ENCODE measurements at regions not wholly inside any gene's neighbourhood (a gene's known extent, or its start where the extent isn't known, plus 50 kb on each side); places are given as distances from the start of the nearest gene placed in this dataset.

DNA sequence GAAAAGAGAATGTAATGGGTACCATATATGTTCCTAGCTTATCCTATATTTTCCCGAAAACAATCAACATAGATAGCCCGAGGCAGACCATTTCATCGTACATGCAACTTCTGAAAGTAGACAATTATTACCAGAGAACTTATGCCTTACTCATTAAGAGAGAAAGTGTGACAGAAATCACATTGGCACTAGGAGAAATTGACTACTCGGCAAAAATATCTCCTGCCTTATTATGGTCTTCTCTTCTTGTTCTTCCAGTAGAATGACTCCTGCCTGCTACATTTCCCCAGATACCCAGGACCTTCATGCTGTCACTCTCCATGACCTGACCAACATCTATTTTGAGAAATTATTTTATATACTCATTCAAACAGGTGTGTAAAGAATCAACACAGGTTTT lies 1015.7 kb downstream of the TUSC7 start:
- in situ Hi-C loops (cut with MboI; ENCODE audit: low sequenced_read_pairs), result no loop called here

DNA sequence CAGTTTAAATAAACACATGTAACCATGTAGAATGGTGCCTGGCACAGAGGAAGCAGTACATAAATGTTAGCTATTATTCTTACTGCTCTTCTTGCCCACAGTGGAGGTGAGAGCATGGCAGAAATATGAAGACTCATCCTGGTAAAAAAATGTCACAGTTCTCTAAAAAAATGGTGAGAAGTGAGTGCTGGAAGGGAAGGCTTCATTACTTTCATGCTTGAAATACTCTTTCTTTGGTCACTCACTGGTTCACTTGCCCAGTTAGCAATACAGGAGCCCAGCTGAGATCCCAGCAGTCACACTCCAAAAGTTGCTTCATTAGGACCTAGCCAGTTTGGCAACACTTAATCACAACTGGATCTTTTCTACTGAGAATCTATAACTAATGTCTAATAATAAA lies 1017.2 kb downstream of the TUSC7 start:
- in situ Hi-C loops (cut with MboI; ENCODE audit: low sequenced_read_pairs), result no loop called here

DNA sequence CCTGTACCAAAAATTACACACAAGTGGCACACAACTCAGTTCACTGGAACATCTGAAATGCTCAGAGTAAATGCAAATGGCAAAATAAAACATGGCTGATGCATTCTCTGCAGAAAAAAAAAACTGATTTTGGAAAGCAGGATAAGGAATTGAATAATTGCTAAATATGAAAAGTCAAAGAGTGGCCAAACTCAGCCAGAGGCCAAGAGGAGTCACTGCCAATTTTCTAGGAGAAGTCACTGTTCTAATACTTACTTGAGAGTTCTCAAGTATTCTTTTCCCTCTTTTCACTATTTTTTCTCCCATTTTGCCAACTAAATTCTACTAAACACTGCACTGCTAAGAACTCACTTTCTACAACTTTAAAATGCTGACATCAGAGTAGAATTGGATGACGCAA lies 1018.6 kb downstream of the TUSC7 start:
- in situ Hi-C loops (cut with MboI; ENCODE audit: low sequenced_read_pairs), result no loop called here

DNA sequence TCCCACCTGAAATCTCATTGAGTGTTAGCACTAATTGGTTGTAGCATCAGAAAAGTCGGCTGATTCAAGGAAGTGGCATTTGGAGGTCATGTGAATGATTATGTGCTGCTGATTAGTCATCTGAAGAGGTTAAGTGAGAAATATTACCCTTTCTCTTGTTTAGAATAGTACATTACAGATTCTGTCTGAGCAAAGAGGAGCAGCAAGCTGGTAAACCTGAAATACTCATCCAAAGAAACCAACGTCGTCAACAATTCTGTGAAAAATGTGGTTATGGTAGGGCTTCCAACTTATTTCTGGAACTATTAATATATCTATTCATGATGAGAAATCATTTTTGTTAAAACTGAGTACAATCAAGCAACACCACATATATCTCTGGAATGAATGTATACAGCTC lies 1024.9 kb downstream of the TUSC7 start:
- in situ Hi-C loops (cut with MboI; ENCODE audit: low sequenced_read_pairs), result no loop called here

DNA sequence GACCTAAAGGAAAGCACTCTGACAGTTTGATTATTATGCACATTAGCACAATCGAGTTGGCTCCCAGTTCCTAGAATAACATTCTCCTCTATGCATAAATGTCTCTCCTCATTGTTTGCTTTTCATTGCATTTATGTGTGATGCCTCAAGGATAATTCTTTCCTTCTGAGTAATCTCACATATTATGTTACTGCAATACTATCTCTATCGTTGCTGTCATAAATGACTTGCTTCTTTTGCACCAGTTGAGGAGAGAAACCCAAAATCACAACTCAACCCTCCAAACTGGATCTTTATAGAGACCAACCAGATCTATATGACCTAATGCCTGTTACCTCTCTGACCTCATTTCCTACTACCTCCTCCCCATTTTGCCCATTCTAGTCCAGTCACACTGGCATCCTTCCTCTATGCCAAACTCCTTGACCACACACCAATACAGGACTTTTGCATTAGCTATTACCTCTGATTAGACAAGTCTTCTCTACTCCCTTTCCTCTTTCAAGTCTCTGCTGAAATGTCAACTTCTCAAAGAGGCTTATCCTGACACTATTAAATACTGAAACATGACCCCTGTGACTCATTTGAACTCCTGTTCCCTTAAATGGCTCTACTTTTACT lies 1026.0 kb downstream of the TUSC7 start:
- in situ Hi-C loops (cut with MboI; ENCODE audit: low sequenced_read_pairs), result no loop called here

DNA sequence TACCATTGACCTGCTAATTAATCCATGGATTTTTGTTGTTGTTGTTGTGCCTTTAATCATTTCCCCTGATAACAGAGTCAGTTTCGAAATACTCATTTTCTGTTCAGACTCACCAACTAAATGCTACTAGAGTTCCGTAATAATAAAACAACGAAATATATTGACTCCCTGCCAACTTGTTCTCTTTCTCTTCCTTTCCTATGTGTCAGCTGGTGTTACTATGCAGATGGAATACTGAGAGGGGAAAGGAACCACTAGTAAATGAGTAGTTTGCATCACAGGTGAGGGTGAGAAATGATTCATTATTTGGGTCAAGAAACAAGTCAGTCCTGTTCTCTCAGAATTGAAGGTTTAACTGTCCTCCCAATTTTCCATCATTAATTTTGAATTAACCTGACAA lies 1027.3 kb downstream of the TUSC7 start:
- in situ Hi-C loops (cut with MboI; ENCODE audit: low sequenced_read_pairs), result no loop called here

DNA sequence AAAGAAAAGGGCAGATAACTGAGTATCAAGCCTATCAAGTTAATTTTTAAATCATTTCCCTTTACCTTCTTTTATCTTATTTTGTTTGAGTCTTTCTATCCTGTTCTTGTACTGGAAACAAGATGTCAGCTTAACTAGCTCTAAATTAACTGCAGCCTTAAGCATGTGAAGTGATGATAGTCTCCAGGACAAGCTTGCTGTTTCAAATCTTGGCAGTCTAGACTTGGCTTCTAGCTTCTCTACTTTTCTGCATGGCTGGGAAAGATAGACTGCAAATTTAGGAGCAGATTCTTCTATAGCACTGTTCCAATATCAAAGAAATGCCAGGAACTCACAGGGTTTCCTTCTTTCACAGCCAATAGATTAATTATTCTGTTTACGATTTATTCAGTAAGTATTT lies 1034.4 kb downstream of the TUSC7 start:
- in situ Hi-C loops (cut with MboI; ENCODE audit: low sequenced_read_pairs), result no loop called here

DNA sequence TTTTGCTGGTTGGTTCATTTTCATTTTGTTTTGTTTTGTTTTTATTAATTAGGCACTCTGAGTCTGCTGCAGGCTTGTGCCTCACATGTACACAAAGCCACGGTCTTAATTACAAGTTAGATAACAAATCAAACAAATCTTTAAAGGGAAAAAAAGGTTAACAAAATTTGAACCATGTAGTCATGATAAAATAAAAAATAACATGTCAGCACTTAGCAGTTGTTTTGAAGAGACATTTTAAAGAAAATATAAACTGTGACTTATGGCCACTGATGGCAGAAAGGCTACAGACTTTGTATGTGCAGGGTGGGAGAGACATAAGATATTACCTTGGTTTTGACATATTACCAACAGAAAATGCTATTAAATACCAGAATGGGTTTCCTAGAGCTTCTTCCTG lies 1035.4 kb downstream of the TUSC7 start:
- in situ Hi-C loops (cut with MboI; ENCODE audit: low sequenced_read_pairs), result no loop called here

DNA sequence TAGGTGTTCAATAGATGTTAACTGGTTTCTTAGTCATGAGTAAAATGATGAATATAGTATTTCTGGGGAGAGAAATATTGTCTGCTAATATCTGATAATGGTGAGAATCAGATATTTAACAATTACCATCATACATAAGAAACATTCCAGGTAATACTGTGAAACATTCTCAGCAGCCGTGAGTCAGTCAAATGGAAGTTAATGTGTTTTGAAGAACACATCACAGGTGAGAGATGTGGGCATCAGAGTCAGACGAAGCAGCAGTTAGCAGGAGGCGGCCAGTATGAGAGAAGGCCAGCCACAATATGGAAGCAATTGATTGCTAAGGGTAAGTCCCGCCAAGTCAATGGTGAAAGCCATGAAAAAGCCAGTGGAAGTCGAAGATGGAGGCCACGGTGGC lies 1035.9 kb downstream of the TUSC7 start:
- in situ Hi-C loops (cut with MboI; ENCODE audit: low sequenced_read_pairs), result no loop called here

DNA sequence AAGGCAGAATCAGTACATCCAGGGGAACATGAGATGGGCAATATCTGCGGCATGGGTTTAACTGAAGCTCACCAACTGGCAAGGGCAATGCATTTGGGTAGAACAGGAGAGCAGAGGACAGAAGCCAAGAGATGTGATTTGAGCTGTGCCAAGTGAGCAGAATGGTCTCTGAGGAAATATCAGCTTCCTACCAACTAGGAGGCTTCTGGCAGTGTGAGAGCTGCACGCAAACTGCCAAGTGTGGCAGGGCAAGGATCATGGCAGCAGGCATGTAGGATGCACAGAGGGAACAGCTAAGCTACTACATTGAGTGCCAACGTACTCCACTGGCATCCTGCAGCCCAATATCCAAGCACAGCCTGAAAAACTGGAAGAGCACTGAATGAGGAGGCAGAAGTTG lies 1036.5 kb downstream of the TUSC7 start:
- in situ Hi-C loops (cut with MboI; ENCODE audit: low sequenced_read_pairs), result no loop called here

DNA sequence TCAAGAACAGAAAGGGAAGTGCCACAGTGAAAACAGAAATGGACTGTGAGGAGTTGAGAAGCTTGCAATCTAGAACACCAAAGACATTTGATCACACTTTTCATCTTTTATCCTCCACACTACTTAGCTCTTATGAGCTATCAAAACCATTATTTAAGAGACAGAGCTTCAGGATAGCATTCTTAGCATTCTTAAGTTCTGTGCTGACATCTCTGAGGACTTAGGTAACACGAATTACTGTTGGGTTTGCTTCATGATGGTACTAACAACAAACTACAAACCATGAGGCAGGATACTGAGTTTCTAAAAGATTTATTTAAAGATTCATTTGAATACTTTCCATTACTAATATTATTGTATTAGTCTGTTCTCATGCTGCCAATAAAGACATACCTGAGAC lies 1038.6 kb downstream of the TUSC7 start:
- in situ Hi-C loops (cut with MboI; ENCODE audit: low sequenced_read_pairs), result no loop called here

DNA sequence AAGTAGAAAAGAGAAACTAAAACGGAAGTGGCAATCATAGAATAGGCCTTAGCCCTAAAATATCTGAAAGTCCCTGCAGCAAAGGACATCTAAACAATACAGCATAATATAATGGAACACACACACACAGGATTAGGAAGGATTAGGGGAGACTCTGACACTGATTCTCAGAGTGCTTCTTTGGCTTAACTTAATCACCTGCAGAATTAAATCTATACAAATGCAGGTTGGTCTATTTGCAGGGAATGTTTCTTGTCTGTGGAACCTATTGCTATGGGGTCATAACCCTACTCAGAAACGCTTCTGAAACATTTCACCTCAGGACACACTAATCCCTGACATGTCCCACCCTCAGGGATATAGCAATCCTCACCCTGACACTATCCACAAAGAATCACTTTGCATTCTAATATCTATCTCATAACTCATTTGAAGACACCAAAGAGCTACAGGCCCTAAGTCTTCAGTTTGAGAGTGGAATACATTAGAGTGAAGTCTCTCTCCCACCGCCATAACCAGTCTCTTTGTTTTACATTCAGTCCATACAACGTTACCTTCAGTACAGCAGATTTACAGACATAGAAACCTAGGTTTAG lies 1041.2 kb downstream of the TUSC7 start:
- in situ Hi-C loops (cut with MboI; ENCODE audit: low sequenced_read_pairs), result no loop called here

DNA sequence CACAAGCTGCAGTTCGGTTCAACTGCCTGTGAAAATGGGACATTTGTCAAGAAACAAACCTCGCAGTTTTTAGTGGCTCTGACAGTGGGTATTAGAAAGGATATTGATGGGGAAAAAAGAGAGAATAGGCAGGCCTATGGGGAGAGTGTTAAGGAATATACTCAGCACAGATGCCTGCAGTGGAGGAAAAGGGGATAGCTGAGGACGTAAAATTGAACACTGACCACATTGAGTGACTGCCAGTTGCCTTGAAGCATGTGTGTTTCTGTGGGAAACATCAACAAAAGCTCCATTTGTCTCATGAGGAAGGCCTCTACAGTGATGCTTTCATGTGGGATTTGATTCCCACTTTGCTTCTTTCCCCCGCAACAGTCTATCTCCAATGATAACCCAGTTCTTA lies 1042.1 kb downstream of the TUSC7 start:
- in situ Hi-C loops (cut with MboI; ENCODE audit: low sequenced_read_pairs), result no loop called here

DNA sequence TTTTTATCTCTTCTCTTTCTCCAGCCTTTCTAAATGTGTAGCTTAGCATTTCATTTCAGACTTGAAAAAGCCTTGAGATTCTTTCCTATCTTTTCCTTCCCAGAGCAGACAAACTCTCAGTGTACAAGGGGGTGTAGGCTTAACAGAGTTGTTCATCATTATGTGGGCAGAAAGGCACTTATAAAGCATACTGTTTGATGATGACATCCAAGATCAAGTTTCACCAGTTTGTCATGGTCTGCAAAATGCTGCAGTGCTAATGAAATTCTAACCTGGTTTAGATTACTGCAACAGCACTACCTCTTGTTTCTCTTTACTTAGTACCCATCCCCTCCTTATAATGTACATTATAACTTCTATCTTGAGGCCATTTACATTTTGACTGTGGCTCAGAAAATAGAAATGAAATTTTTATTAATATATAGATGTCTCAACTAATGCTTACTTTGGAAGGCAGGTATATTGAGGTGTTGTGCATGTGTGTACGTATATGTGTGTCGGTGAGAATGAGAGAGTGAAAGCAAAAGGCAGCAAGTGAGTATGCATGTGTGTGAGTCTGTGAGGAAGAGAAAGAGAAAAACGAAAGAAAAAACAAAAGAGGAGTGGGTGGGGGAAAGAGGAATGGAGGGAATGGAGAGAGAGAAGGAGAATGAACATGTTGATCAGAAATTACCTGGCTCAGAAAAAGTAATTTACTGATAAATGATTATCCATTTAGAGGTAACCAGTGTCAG lies 1043.6 kb downstream of the TUSC7 start:
- in situ Hi-C loops (cut with MboI; ENCODE audit: low sequenced_read_pairs), result no loop called here

DNA sequence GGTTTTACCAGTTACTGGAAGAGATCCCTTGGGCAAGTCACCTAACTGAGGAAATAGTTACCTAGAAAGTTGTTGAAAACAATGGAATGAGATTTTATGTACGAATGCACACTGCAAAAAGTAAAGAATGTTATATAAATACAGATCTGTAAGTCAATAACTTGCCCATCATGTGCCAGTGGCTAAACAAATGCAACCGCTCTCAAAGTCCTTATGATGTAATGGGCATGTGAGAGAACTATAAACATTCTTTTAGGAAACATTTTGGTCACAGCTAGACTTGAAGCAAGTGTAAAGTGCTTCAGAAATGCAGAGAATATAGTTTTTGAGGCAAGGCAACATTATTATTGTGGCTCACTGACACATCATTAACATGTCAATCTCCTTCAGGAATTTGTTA lies 1044.5 kb downstream of the TUSC7 start:
- in situ Hi-C loops (cut with MboI; ENCODE audit: low sequenced_read_pairs), result no loop called here

DNA sequence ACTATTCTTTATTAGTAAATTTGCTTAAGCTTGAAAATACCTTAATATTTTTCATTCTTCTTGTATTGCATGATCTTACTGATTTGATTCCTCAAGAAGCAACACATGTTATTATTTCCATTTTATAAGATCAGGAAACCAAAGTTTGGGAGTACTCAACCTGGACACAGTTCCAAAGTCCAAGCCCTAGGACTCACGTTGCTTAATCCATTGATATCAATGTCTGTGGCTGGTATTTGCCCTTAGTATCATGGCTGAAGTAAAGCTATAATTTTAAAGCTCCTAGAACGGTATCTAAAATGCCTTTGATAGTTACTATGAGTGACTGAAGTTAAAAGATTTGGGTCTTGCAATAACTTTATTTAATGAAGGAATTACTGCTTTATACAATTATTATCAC lies 1045.3 kb downstream of the TUSC7 start:
- in situ Hi-C loops (cut with MboI; ENCODE audit: low sequenced_read_pairs), result no loop called here

DNA sequence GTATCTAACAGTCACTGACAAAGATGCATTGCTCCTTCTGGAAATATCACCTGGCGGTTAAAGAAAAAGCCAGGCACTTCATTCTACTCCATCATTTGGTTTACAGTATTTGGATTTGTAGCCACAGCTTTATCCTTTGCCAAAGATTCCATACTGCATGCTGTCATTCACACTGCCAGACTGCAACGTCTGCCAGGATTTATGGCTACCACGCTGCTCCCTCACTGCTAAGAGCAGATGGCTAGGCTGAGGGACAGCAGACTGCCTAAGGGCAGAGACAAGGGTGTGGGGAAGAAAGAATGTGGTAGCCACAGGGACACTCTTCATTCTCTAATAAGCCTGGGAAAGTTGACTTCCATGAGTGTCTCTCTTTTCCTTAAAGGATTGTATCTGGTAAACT lies 1047.0 kb downstream of the TUSC7 start:
- in situ Hi-C loops (cut with MboI; ENCODE audit: low sequenced_read_pairs), result no loop called here

DNA sequence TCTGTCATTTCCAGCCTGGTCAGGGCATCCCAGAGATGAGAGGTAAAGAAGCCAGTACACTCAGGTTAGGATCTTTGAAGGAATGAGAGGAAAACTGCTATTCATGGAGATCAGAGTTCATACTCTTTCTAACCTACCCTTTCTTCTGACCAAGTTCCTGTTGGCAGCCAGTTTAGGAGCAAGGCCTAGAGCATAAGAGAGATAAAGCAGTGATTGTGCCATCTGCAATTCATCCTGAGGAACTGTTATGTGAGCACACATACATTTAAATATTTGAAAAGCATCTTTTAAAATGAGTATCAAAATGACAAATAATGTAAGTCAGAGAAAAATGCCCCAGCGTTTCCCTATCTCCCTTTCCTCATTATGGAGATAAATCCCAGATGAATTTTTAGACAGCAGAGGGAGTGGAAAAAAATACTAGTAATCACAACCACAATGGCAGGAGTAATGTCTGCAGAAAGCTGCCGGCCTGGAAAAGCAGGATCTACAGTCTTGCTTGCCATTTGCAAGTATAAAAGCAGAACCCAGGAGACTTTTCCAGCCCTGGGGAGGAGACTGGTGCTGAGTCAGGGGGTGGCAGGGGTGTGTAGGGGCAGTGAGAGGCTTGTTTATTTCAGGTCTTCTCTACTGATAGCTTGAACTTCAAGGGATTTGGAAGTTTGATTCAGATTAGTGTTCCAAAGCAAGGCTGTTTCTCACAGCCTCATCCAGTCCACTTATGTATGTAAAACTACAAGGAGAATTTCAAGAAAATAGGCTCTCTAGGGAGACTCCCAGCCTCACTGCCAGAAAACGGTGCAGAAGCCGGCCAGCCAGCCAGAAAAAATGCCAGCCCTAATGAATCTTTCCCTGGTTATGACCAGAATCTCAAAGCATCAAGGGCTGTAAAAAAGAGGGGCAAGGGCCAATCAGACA lies 1052.4 kb downstream of the TUSC7 start:
- in situ Hi-C loops (cut with MboI; ENCODE audit: low sequenced_read_pairs), result no loop called here

DNA sequence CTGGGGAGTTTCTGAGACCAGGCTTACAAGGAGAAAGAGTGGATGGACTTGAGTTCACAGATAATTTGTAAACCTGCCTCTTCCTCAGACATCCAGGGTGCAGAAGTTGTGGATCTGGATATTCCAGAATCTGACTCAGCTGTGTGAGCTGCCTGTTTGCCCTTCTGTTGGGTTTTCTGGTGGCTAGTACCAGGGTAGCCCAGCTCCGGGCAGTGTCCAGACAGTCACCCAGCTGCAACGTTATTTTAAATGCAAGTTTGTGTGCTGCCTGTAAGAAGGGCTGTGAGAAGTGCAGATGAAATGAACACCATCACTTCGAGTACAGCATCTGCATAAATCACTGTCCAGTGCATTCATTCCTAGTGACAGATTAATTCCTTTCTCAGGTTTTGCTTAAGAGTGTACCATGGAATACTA lies 1053.0 kb downstream of the TUSC7 start:
- in situ Hi-C loops (cut with MboI; ENCODE audit: low sequenced_read_pairs), result no loop called here

DNA sequence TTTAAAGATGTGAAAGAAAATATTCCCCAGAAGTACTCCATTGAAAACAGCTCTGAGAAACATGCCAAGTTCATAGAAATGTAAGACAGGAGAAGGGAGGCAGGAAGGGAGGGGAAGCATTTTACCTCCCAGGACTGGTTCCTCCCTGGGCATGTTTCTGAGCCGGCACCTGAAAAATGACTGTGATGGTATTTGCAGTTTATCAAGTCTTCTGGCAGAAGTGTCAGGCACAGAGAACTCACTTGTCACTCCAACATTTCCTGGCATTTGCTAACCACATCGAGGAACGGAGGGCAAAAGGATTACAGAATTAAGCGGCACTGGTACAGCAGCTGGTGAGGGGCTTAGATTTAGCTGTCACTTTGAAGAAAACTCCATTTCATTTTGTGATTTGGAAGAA lies 1054.0 kb downstream of the TUSC7 start:
- in situ Hi-C loops (cut with MboI; ENCODE audit: low sequenced_read_pairs), result no loop called here

DNA sequence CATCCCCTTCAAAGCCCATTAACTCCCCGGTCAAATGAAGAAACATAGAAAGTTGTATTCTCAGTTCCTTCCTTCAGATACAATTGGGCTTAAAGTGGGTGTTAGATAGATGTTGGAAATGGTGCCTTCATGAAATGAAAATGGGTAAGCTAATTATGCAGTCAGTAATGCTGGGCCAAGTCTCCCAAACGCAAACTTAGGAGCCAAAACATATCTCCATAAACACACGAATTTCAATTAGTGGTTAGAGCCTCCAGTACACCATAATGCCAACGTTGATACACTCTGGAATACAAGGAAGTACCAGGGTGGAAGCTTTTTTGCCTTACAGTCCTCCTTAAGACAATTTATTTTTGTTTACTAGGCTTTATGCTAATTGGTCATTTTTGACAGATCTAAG lies 1059.0 kb downstream of the TUSC7 start:
- in situ Hi-C loops (cut with MboI; ENCODE audit: low sequenced_read_pairs), result no loop called here

DNA sequence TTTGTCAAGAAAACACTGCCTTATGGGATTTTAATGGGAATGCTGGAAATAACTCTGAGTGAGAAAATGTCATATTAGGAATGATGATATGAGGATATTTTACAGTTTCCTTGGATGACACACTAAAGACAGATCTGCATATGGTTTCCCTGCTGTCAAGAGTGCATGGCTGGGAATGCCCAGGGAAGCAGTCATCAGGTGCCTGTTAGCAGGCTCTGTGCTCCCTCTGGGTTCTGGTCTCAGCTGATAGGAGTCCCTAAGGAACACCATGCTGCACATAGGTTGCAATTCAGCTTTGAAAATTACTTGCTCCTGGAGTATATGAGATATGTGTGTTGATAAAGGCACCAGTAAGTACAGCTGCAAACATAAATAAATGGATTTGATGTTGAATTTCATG lies 1064.6 kb downstream of the TUSC7 start:
- in situ Hi-C loops (cut with MboI; ENCODE audit: low sequenced_read_pairs), result no loop called here
